Nephron (organoid): ENCODE measurements at regions not wholly inside any gene's neighbourhood (a gene's known extent, or its start where the extent isn't known, plus 50 kb on each side); places are given as distances from the start of the nearest gene placed in this dataset.
"Not testable (repeated sequence)": the region's sequence is repeated elsewhere in the genome, so short reads cannot be mapped to it uniquely, and the experiment has no call there.

ENCODE experiments used
- H3K27ac Mint-ChIP-seq, 3 experiments: 2 replicates each; pipeline ENCODE4 v1.8.0; 2020; ENCODE audit warnings: mixed read lengths in 3 of 3, mild to moderate bottlenecking in 2 of 3, moderate library complexity in 1 of 3
- H3K27me3 Mint-ChIP-seq: 2 replicates; pipeline ENCODE4 v1.8.0; 2021; ENCODE audit warnings: low read depth, mild to moderate bottlenecking, moderate library complexity, mixed read lengths
- H3K36me3 Mint-ChIP-seq: 2 replicates; pipeline ENCODE4 v1.8.0; 2020; ENCODE audit warnings: low read depth, mixed read lengths
- H3K4me1 Mint-ChIP-seq: 2 replicates; pipeline ENCODE4 v1.8.0; 2020; ENCODE audit warnings: mixed read lengths
- H3K4me3 Mint-ChIP-seq, 3 experiments: 2 replicates each; pipeline ENCODE4 v1.8.0; 2020; ENCODE audit warnings: mild to moderate bottlenecking in 3 of 3, mixed read lengths in 3 of 3, moderate library complexity in 2 of 3
- H3K9me3 Mint-ChIP-seq: 2 replicates; pipeline ENCODE4 v1.8.0; 2020; ENCODE audit warnings: mixed read lengths
- CTCF ChIP-seq, 3 experiments: fragments of 200-600 bp; sonication (generic); IDR thresholded peaks; one replicate each; pipeline ENCODE4 v1.5.0; 2021; ENCODE audit warnings: antibody characterized with exemption in 3 of 3; ENCODE audit not compliant: unreplicated experiment in 3 of 3

GRCh38 chrX:150229481-150229880, 133.6 kb upstream of the MAMLD1 start:
- no peak for TF ChIP-seq CTCF (IDR thresholded peaks at IDR 0.05; ENCODE audit: unreplicated experiment in 3 of 3)
- no peak overlapping the region for H3K27ac Mint-ChIP-seq
- peaks cover 14% of the 10 kb centered on the region for H3K9me3 Mint-ChIP-seq
- H3K4me1 Mint-ChIP-seq = no peaks in the 10 kb centered on the region
- no peaks in the 10 kb centered on the region for H3K27me3 Mint-ChIP-seq
- H3K36me3 Mint-ChIP-seq = no peaks in the 10 kb centered on the region
- no peak overlapping the region for H3K4me3 Mint-ChIP-seq

GRCh38 chrX:150230952-150231351, 132.2 kb upstream of the MAMLD1 start:
- not testable (repeated sequence) for H3K27me3 Mint-ChIP-seq, H3K4me3 Mint-ChIP-seq, H3K27ac Mint-ChIP-seq, H3K36me3 Mint-ChIP-seq, H3K4me1 Mint-ChIP-seq
- peaks cover 14% of the 10 kb centered on the region for H3K9me3 Mint-ChIP-seq

- not testable (repeated sequence) for H3K27me3 Mint-ChIP-seq, H3K4me1 Mint-ChIP-seq, H3K36me3 Mint-ChIP-seq, H3K27ac Mint-ChIP-seq, H3K4me3 Mint-ChIP-seq
- H3K9me3 Mint-ChIP-seq = peaks cover 14% of the 10 kb centered on the region
Observed at GRCh38 chrX:150231368-150231767, 131.7 kb upstream of the MAMLD1 start.

- H3K36me3 Mint-ChIP-seq, H3K27me3 Mint-ChIP-seq, H3K4me3 Mint-ChIP-seq, H3K4me1 Mint-ChIP-seq, H3K27ac Mint-ChIP-seq: not testable (repeated sequence)
- peaks cover 14% of the 10 kb centered on the region for H3K9me3 Mint-ChIP-seq
Observed at GRCh38 chrX:150232222-150232621, 130.9 kb upstream of the MAMLD1 start.

GRCh38 chrX:150234126-150234525, 129.0 kb upstream of the MAMLD1 start:
- no peaks in the 10 kb centered on the region for H3K36me3 Mint-ChIP-seq
- peaks cover 10% of the 10 kb centered on the region for H3K9me3 Mint-ChIP-seq
- TF ChIP-seq CTCF (IDR thresholded peaks at IDR 0.05; ENCODE audit: unreplicated experiment in 3 of 3) = no peak
- no peaks in the 10 kb centered on the region for H3K4me1 Mint-ChIP-seq
- H3K27ac Mint-ChIP-seq = no peak overlapping the region
- no peaks in the 10 kb centered on the region for H3K27me3 Mint-ChIP-seq
- no peak overlapping the region for H3K4me3 Mint-ChIP-seq

- H3K4me3 Mint-ChIP-seq = no peak overlapping the region
- no peaks in the 10 kb centered on the region for H3K36me3 Mint-ChIP-seq
- no peaks in the 10 kb centered on the region for H3K4me1 Mint-ChIP-seq
- no peak overlapping the region for H3K27ac Mint-ChIP-seq
- TF ChIP-seq CTCF (IDR thresholded peaks at IDR 0.05; ENCODE audit: unreplicated experiment in 3 of 3) = no peak
- H3K9me3 Mint-ChIP-seq = peaks cover 10% of the 10 kb centered on the region
- no peaks in the 10 kb centered on the region for H3K27me3 Mint-ChIP-seq
Observed at GRCh38 chrX:150236327-150236726, 126.8 kb upstream of the MAMLD1 start.

- no peaks in the 10 kb centered on the region for H3K27me3 Mint-ChIP-seq
- no peak overlapping the region for H3K4me3 Mint-ChIP-seq
- no peak for TF ChIP-seq CTCF (IDR thresholded peaks at IDR 0.05; ENCODE audit: unreplicated experiment in 3 of 3)
- H3K27ac Mint-ChIP-seq = no peak overlapping the region
- H3K9me3 Mint-ChIP-seq = peaks cover 5% of the 10 kb centered on the region
- no peaks in the 10 kb centered on the region for H3K36me3 Mint-ChIP-seq
- H3K4me1 Mint-ChIP-seq = no peaks in the 10 kb centered on the region
Observed at GRCh38 chrX:150238632-150239382, 124.3 kb upstream of the MAMLD1 start.
